H1 (cell line): ENCODE measurements at regions not wholly inside any gene's neighbourhood (a gene's known extent, or its start where the extent isn't known, plus 50 kb on each side); places are given as distances from the start of the nearest gene placed in this dataset.

ENCODE experiments used
- CTCF ChIA-PET: fragments of 300-600 bp; sonication (Branson Sonifier 250); formaldehyde crosslinking; loops from one replicate; lab custom pipeline; 2021; ENCODE audit not compliant: partially characterized antibody; lab: Charles Lee
- POLR2A ChIA-PET: fragments of 300-600 bp; sonication (Branson Sonifier 250); formaldehyde crosslinking; loops from one replicate; lab custom pipeline; 2021; ENCODE audit warnings: inconsistent platforms; ENCODE audit not compliant: partially characterized antibody; lab: Charles Lee
- DNase-seq, 2 experiments: peaks; one replicate each; pipeline versions ENCODE4 v3.0.0 to v3.0.0-alpha.2; 2010 to 2022; ENCODE audit warnings: low spot score in 2 of 2, low read depth in 1 of 2, mixed read lengths in 1 of 2
- FAIRE-seq: peaks from 2 replicates; lab custom pipeline; 2011; peaks lifted over from hg19 to GRCh38; lab: Jason Lieb, UNC
- H2AFZ ChIP-seq: 2 replicates; pipeline ENCODE4 v1.8.1; 2012; ENCODE audit warnings: low read length, inconsistent platforms
- H2AK5ac ChIP-seq: 2 replicates; pipeline ENCODE4 v1.6.1; 2013; ENCODE audit warnings: low read depth, low read length
- H2BK120ac ChIP-seq: replicated peaks from 2 replicates; pipeline ENCODE3; 2013; ENCODE audit warnings: low read depth, low read length, inconsistent platforms
- H2BK12ac ChIP-seq: 2 replicates; pipeline ENCODE4 v1.6.1; 2013; ENCODE audit warnings: low read depth, low read length
- H2BK15ac ChIP-seq: 2 replicates; pipeline ENCODE4 v1.6.1; 2013; ENCODE audit warnings: low read length
- H2BK20ac ChIP-seq: 2 replicates; pipeline ENCODE4 v1.6.1; 2013; ENCODE audit warnings: low read length
- H2BK5ac ChIP-seq: 2 replicates; pipeline ENCODE4 v1.6.1; 2013; ENCODE audit warnings: low read depth, low read length
- H3K14ac ChIP-seq: 2 replicates; pipeline ENCODE4 v1.6.1; 2013; ENCODE audit warnings: inconsistent platforms; ENCODE audit not compliant: insufficient read length
- H3K18ac ChIP-seq: 2 replicates; pipeline ENCODE4 v1.6.1; 2013; ENCODE audit warnings: low read length; ENCODE audit errors: extremely low read depth
- H3K23ac ChIP-seq: 2 replicates; pipeline ENCODE4 v1.6.1; 2013; ENCODE audit warnings: inconsistent platforms; ENCODE audit not compliant: insufficient read length
- H3K23me2 ChIP-seq: 2 replicates; pipeline ENCODE4 v1.6.1; 2013; ENCODE audit warnings: low read depth, low read length
- H3K27ac ChIP-seq: 2 replicates; pipeline ENCODE4 v1.6.1; 2011; ENCODE audit warnings: low read depth, low read length, inconsistent platforms
- H3K27me3 ChIP-seq, 4 experiments: replicated peaks in 1 of 4; 1 replicate in 1 of 4; 2 replicates in 3 of 4; pipeline versions ENCODE4 v1.6.1 to v1.8.1; 2011 to 2013; ENCODE audit warnings: low read length in 3 of 4, mild to moderate bottlenecking in 3 of 4, inconsistent platforms in 2 of 4, mixed read lengths in 2 of 4, moderate library complexity in 1 of 4; ENCODE audit not compliant: control insufficient read depth in 3 of 4, insufficient read depth in 3 of 4; ENCODE audit errors: extremely low read depth in 1 of 4
- H3K36me3 ChIP-seq, 4 experiments: 2 replicates each; pipeline versions ENCODE4 v1.6.1 to v1.8.1; 2011 to 2013; ENCODE audit warnings: mild to moderate bottlenecking in 4 of 4, low read length in 3 of 4, moderate library complexity in 2 of 4, control low read depth in 1 of 4, inconsistent platforms in 1 of 4; ENCODE audit not compliant: insufficient read depth in 4 of 4, control insufficient read depth in 2 of 4
- H3K4ac ChIP-seq: replicated peaks from 2 replicates; pipeline ENCODE3; 2013; ENCODE audit warnings: low read length, low read depth, mixed read lengths, inconsistent platforms; ENCODE audit not compliant: insufficient read length
- H3K4me1 ChIP-seq, 4 experiments: replicated peaks in 1 of 4; 1 replicate in 1 of 4; 2 replicates in 3 of 4; pipeline versions ENCODE4 v1.6.1 to v1.8.1; 2011 to 2013; ENCODE audit warnings: low read length in 3 of 4, inconsistent platforms in 2 of 4, mixed read lengths in 1 of 4; ENCODE audit not compliant: insufficient read depth in 4 of 4, control insufficient read depth in 3 of 4
- H3K4me2 ChIP-seq, 2 experiments: 2 replicates each; pipeline versions ENCODE4 v1.6.1 to v1.8.1; 2011 to 2013; ENCODE audit warnings: low read depth in 2 of 2, low read length in 2 of 2, control low read depth in 1 of 2, inconsistent platforms in 1 of 2, mild to moderate bottlenecking in 1 of 2; ENCODE audit not compliant: insufficient read depth in 1 of 2
- H3K4me3 ChIP-seq, 4 experiments: fragments of 200-600, 300-600 bp in 1 of 4; sonication (generic), shearing (Covaris generic), sonication (Bioruptor Twin) in 1 of 4; 2 replicates each; pipeline versions ENCODE4 v1.5.1 to v1.8.1; 2011 to 2016; ENCODE audit warnings: low read length in 4 of 4, low read depth in 3 of 4, control low read depth in 2 of 4, inconsistent platforms in 2 of 4, mild to moderate bottlenecking in 2 of 4, mixed read lengths in 1 of 4, moderate library complexity in 1 of 4; ENCODE audit not compliant: insufficient read depth in 2 of 4; ENCODE audit errors: extremely low read depth in 1 of 4
- H3K56ac ChIP-seq: replicated peaks from 2 replicates; pipeline ENCODE3; 2013; ENCODE audit warnings: low read depth, mild to moderate bottlenecking, mixed read lengths, low read length, inconsistent platforms; ENCODE audit not compliant: insufficient read length
- H3K79me1 ChIP-seq: 2 replicates; pipeline ENCODE4 v1.6.1; 2013; ENCODE audit warnings: low read depth, low read length, control low read depth
- H3K79me2 ChIP-seq, 2 experiments: 2 replicates each; pipeline versions ENCODE4 v1.6.1 to v1.8.1; 2012 to 2013; ENCODE audit warnings: low read length in 2 of 2, mild to moderate bottlenecking in 2 of 2, inconsistent platforms in 1 of 2; ENCODE audit not compliant: insufficient read depth in 2 of 2, control insufficient read depth in 1 of 2
- H3K9ac ChIP-seq, 4 experiments: replicated peaks in 1 of 4; 1 replicate in 1 of 4; 2 replicates in 3 of 4; pipeline versions ENCODE4 v1.6.1 to v1.8.1; 2011 to 2013; ENCODE audit warnings: low read depth in 3 of 4, low read length in 3 of 4, control low read depth in 2 of 4, mild to moderate bottlenecking in 2 of 4, moderate library complexity in 2 of 4, inconsistent platforms in 1 of 4; ENCODE audit errors: extremely low read depth in 1 of 4
- H3K9me3 ChIP-seq, 2 experiments: 2 replicates each; pipeline versions ENCODE4 v1.6.1 to v1.8.1; 2012 to 2013; ENCODE audit warnings: mild to moderate bottlenecking in 2 of 2, moderate library complexity in 2 of 2, control low read depth in 1 of 2, inconsistent platforms in 1 of 2, low read depth in 1 of 2, low read length in 1 of 2, mixed read lengths in 1 of 2; ENCODE audit not compliant: insufficient read depth in 2 of 2
- H4K20me1 ChIP-seq, 2 experiments: replicated peaks in 1 of 2; 2 replicates each; pipeline versions ENCODE3 to v1.8.1; 2011 to 2013; ENCODE audit warnings: inconsistent platforms in 2 of 2, low read length in 2 of 2, mild to moderate bottlenecking in 1 of 2; ENCODE audit not compliant: insufficient read depth in 2 of 2, control insufficient read depth in 1 of 2
- H4K5ac ChIP-seq: 2 replicates; pipeline ENCODE4 v1.6.1; 2013; ENCODE audit warnings: low read length, low read depth, mixed read lengths, inconsistent platforms; ENCODE audit not compliant: insufficient read length
- H4K8ac ChIP-seq: 2 replicates; pipeline ENCODE4 v1.8.0; 2013; ENCODE audit warnings: mild to moderate bottlenecking, moderate library complexity, low read length, inconsistent platforms; ENCODE audit not compliant: insufficient read depth; ENCODE audit errors: extremely low read depth
- H4K91ac ChIP-seq: replicated peaks from 2 replicates; pipeline ENCODE3; 2013; ENCODE audit warnings: low read length, mixed read lengths, inconsistent platforms; ENCODE audit not compliant: insufficient read length
- EP300 ChIP-seq, 2 experiments: IDR thresholded peaks; 1 replicate in 1 of 2; 2 replicates in 1 of 2; pipeline ENCODE4 v1.6.1; 2011 to 2012; ENCODE audit warnings: low read depth in 2 of 2, low read length in 2 of 2, mild to moderate bottlenecking in 2 of 2, borderline replicate concordance in 1 of 2, inconsistent platforms in 1 of 2, moderate library complexity in 1 of 2
- EZH2 ChIP-seq: fragments of 200-600 bp; sonication (generic); IDR thresholded peaks from 2 replicates; pipeline ENCODE4 v1.7.1; 2012; ENCODE audit warnings: low read depth, mild to moderate bottlenecking, moderate library complexity, low read length, inconsistent platforms; ENCODE audit not compliant: severe bottlenecking
- GTF2F1 ChIP-seq: IDR thresholded peaks from 2 replicates; pipeline ENCODE4 v1.6.1; 2012; ENCODE audit warnings: low read depth, low read length, improper control_type of control experiment, borderline replicate concordance
- HDAC6 ChIP-seq: IDR thresholded peaks from one replicate; pipeline ENCODE4 v1.7.1; 2012; ENCODE audit warnings: low read depth, mild to moderate bottlenecking, inconsistent platforms, low read length, moderate library complexity
- KDM4A ChIP-seq: IDR thresholded peaks from one replicate; pipeline ENCODE4 v1.7.1; 2012; ENCODE audit warnings: low read depth, mild to moderate bottlenecking, moderate library complexity, low read length, inconsistent platforms; ENCODE audit not compliant: severe bottlenecking
- RNF2 ChIP-seq: fragments of 200-900, 300-1000 bp; sonication (generic); IDR thresholded peaks from 2 replicates; pipeline ENCODE4 v1.7.1; 2016; ENCODE audit warnings: borderline replicate concordance, low read depth, mild to moderate bottlenecking, antibody characterized with exemption, low read length; ENCODE audit not compliant: poor library complexity, severe bottlenecking; ENCODE audit errors: missing control alignments
- RXRA ChIP-seq: IDR thresholded peaks from 2 replicates; pipeline ENCODE4 v1.6.1; 2011; ENCODE audit warnings: low read depth, mild to moderate bottlenecking, low read length, moderate library complexity; ENCODE audit not compliant: insufficient read depth
- TBP ChIP-seq: IDR thresholded peaks from 2 replicates; pipeline ENCODE4 v1.6.1; 2011; ENCODE audit warnings: low read depth, low read length, improper control_type of control experiment
- WGBS, 2 experiments: shearing (Covaris generic) in 1 of 2; methylation state at CpG; one replicate each; pipeline versions ENCODE4 v1.1.6 to v1.1.7; 2013 to 2015; ENCODE audit warnings: low lambda C conversion rate in 2 of 2, mixed read lengths in 2 of 2, inconsistent platforms in 1 of 2, low coverage in 1 of 2, missing lambda C conversion rate in 1 of 2; ENCODE audit not compliant: insufficient replicate concordance in 2 of 2, insufficient coverage in 1 of 2, insufficient read length in 1 of 2; ENCODE audit errors: extremely low coverage in 1 of 2, missing lambda C conversion rate in 1 of 2; 5-methylcytosine and 5-hydroxymethylcytosine counted together

GRCh38 chr11:50246183-50246582, 213.5 kb downstream of the OR4C45 start:
- H3K9me3 ChIP-seq: peaks cover 29 to 69% of the 10 kb centered on the region in 2 experiments; a peak in 3 of 4 replicates
- no peak overlapping the region for H3K14ac ChIP-seq
- ChIA-PET CTCF (no interaction called here), POLR2A (no interaction called here)
- no peak overlapping the region for H2BK15ac ChIP-seq
- H3K4me2 ChIP-seq: no peak overlapping the region
- no peak overlapping the region for H4K5ac ChIP-seq
- H4K20me1 ChIP-seq: no peaks in the 10 kb centered on the region
- H3K23me2 ChIP-seq: no peaks in the 10 kb centered on the region
- H3K4me1 ChIP-seq: no peaks in the 10 kb centered on the region
- H2BK120ac ChIP-seq: no peak overlapping the region
- H2AFZ ChIP-seq: no peak overlapping the region
- no peaks in the 10 kb centered on the region; a peak in 1 of 8 replicates for H3K36me3 ChIP-seq
- H3K79me1 ChIP-seq: no peaks in the 10 kb centered on the region
- no peaks in the 10 kb centered on the region for H3K79me2 ChIP-seq
- H3K4ac ChIP-seq: no peak overlapping the region
- H3K27me3 ChIP-seq: no peaks in the 10 kb centered on the region
- H2BK12ac ChIP-seq: no peak overlapping the region
- H4K91ac ChIP-seq: no peak overlapping the region
- no peak overlapping the region for H3K23ac ChIP-seq
- no peak overlapping the region for H3K4me3 ChIP-seq
- H4K8ac ChIP-seq: no peak overlapping the region
- no peak overlapping the region for H3K18ac ChIP-seq
- 79% methylated on average over 2 of the region's 5 CpGs; no CpG with 5 or more reads in 1 of the 2 experiments for WGBS, 2 experiments
- no peak overlapping the region for H3K9ac ChIP-seq
- H3K56ac ChIP-seq: no peak overlapping the region
- no peak overlapping the region for H2BK5ac ChIP-seq
- no peak overlapping the region for H2BK20ac ChIP-seq
- no peak for DNase-seq
- H2AK5ac ChIP-seq: no peak overlapping the region
- no peak overlapping the region for H3K27ac ChIP-seq
- FAIRE-seq: no peak
- TF ChIP-seq KDM4A (no peak), EZH2 (no peak), RNF2 (no peak), HDAC6 (no peak), TBP (no peak), GTF2F1 (no peak), RXRA (no peak), EP300 (IDR thresholded peaks at IDR 0.05; ENCODE audit: borderline replicate concordance in 1 of 2, low read depth in 2 of 2, low read length in 2 of 2) (no peak)
